Stimulated activated CD4-positive, alpha-beta T cell treated with anti-CD3 and anti-CD28 coated beads, Interleukin-15, amount 100 ng/mL, for 24 hours (primary cell): ENCODE measurements at regions not wholly inside any gene's neighbourhood (a gene's known extent, or its start where the extent isn't known, plus 50 kb on each side); places are given as distances from the start of the nearest gene placed in this dataset.
"Not testable (repeated sequence)": the region's sequence is repeated elsewhere in the genome, so short reads cannot be mapped to it uniquely, and the experiment has no call there.

Source experiments
- DNase-seq: peaks from one replicate; pipeline ENCODE4 v3.0.0-alpha.2; 2020

DNA sequence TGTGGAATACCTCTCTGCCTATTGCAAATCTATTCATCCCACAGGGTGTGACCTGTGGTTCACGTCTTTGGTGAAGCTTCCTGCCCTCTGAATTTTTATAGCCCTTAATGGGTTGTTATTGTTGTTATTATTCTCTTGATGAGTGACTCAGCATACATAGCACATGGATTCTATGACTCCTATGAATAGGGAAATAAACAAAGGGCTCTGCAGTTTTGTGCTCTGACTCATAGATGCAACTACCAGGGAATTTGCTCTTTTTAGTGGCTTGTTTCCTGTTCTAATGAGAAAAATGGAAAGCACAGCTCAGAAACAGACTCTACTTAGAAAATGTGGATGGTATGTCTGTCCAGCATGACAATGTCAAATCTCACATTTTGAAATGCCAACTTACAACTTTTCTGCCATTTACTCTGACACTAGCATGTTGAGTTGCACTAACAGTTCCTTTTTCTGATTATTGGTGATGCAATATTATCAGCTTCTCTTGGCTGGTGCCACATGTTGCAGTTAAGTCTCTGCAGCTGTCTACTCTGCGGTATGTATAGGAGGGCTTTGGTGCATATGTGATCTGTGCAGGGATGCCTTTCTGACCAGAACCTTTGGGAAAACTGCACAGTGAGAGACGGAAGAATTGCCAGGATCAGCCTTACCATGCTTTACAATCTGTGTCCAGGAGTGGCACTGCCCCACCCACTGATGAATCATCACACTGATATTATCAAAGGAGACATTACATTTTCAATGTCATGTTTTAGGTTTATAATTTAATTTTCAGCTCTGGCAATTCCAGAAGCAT is 996.4 kb upstream of the WWC1 start:
- DNase-seq = no peak

- no peak for DNase-seq
These were observed 995.8 kb upstream of the WWC1 start for GRCh38 chr5:167295681-167296005.

GRCh38 chr5:167296066-167296465 is 995.4 kb upstream of the WWC1 start:
- no peak for DNase-seq

GRCh38 chr5:167296661-167297060 is 994.8 kb upstream of the WWC1 start:
- DNase-seq = no peak

GRCh38 chr5:167299861-167300260 is 991.6 kb upstream of the WWC1 start:
- not testable (repeated sequence) for DNase-seq

- DNase-seq = no peak
These were observed 987.9 kb upstream of the WWC1 start for GRCh38 chr5:167303582-167303981.

GRCh38 chr5:167304834-167305469 is 986.5 kb upstream of the WWC1 start:
- DNase-seq = no peak

DNA sequence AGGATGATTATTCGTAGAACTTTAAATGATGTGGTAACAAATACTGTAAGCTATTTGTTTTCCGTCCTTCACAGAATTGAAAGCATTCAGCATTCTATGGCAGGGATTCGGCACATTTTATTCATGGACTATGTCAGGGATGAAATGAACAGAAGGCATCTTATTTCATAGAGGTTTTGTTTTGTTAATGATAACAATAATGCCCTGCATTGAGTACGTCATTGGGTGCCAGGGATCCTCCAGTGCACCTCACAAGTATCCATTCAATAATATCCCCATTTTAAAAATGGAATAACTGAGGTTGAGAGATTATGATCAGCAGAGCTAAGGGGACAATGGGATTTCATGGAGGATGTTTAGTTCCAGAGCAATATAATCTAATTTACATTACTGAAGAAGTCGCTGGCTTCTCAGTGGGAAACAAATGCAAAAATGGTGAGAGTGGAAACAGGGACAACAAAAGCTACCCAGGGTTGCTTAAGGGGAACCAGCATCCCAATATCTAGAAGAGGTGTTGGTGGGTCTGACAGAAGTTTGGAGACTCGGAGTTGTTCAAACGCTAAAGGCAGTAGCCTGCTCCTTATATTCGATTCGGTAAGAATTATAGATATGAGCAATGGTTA is 985.7 kb upstream of the WWC1 start:
- no peak for DNase-seq

DNA sequence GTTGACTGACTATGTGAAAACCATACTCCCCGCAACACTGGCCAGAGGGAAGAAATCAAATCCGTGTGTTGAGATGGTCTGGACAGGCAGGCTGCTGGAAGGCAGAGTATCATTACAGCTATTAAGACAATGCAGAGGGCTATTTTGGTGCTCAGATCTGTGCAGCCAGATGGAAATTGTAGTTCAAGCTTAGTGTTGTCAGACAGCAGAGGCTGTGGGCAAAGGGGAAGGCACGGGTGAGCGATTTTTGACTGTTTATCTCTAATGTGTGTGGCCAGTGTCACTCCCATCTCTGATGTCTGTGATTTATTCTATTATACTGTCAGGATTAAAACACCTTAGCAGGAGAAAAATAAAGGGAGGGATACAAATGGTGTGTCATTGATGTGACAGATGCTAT is 984.4 kb upstream of the WWC1 start:
- DNase-seq = no peak

GRCh38 chr5:167308466-167308865 is 983.0 kb upstream of the WWC1 start:
- DNase-seq = no peak

GRCh38 chr5:167309941-167310517 is 981.4 kb upstream of the WWC1 start:
- no peak for DNase-seq

GRCh38 chr5:167311340-167311739 is 980.1 kb upstream of the WWC1 start:
- no peak for DNase-seq

- DNase-seq = no peak
These were observed 979.2 kb upstream of the WWC1 start for GRCh38 chr5:167312225-167312624.

DNA sequence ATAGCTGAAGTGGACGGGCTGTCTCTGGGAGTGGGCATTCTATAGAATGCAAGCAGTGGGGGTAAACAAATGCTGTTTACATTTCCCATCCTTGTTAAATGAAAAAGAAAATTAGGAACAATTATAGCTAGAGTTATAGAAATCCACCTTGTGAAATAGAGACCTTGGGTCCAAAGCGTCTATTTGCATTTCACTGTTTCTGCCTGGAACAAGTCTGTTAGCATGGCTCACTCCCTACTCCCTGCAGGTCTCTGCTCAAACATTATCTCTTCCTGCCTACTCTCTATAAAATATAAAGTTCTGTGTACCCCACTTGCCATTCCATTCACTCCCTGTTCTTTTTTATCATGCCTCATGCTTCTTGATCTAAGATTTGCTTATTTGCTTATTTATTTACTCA is 975.7 kb upstream of the WWC1 start:
- no peak for DNase-seq

- no peak for DNase-seq
These were observed 973.6 kb upstream of the WWC1 start for GRCh38 chr5:167317884-167318283.

GRCh38 chr5:167319243-167319642 is 972.2 kb upstream of the WWC1 start:
- DNase-seq = no peak

DNA sequence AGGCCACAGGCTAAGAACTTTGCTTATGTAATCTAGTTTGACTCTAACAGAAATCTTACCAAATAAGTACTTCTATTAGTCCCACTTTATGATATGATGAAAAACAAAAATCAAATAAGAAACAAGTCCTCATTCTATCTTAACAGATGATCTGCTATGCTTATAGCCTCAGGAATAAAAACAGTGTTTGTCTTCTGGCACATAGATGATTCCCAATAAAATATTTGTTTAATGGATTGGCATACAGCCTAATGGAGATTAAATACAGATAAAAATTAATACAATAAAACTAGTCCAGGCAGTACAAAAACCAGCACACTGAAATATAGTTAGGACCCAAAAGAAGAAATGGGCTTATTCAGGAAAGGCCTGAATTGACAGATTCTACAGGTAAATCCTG is 971.4 kb upstream of the WWC1 start:
- no peak for DNase-seq

DNA sequence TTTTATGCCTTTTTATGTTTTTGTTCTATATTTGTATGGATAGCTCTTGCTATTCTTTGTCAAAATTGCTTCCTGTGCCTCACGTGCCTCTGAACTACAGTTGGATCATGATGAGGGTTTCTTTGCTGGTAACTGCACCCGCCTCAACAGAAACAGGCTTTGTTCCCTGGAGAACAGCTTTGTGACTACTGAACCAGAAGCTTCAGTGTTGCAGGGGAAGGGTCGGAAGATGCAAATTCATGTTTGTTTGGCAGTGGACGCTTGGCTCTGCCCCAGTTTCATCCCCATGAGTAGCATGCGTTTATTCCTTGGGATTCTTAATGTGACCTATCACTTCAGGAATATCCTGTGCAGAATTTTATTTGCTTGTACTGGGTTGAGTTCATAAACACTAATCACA is 959.1 kb upstream of the WWC1 start:
- no peak for DNase-seq

DNA sequence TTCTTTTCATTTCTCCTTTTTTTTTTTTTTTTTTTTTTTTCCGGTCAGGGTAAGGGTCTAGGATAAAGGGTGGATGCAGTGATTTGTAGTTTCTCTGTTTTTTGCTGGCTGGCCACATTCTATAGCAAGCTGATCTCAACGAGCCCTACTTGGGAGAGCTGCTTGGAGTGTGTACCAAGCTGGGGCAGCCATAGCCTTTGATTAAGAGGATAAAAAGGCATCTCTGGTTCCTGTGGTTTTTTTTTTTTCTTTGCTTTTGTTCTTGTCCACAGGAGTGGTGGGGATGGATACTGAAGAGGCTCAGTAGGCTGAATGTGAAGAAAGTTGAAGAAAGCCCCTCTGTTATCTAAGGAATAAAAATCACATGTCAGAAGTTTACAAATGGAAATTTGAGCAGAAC is 955.3 kb upstream of the WWC1 start:
- no peak for DNase-seq

GRCh38 chr5:167339205-167339604 is 952.2 kb upstream of the WWC1 start:
- DNase-seq = no peak

DNA sequence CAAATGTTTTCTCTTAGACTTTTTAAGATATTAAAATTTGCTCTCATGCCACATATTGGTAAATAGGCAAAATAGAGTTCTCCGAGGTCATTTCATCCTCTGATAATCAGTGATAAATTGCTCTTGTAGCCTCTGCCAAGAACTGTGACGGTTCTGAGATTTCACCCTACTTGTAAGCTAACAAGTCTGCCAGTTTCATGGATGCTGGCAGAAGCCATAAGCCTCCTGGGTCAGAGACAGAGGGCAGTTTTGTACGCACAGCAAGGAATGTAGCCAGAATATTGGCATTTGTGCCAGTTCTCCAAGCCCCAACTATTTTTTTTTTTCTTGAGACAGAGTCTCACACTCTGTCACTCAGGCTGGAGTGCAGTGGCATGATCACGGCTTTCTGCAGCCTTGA is 945.0 kb upstream of the WWC1 start:
- no peak for DNase-seq

DNA sequence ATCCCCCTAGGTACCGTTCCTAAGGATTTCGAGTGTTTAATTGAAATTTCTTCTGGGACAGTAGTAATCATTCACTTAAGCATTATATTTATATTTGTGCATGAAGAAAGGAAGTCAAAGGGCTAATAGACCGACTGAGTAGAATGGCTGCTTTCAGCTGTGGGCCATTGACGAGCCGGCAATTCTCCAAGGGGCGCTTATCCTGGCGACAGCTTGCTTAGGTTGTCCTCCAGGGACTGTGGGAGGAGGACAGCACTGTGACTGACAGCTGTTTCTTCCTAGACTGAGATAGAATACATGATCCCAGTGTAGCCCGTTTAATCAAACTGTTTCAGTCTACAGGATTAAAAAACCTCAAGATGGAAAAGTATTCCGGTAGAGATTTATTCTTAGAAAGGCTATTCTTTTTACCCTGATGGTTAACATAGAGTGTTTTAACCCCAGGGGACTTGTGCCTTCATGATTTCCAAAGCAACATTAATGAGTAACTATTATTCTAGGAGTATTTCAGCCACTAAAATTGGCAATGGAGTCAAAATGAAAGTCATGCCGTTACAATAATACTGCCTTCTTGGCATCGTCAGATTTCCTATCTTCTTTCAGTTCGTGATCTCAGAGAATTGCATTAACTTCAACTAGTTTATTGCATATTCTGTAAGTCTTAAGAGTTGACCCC is 943.1 kb upstream of the WWC1 start:
- DNase-seq = no peak

GRCh38 chr5:167348980-167349379 is 942.5 kb upstream of the WWC1 start:
- no peak for DNase-seq

DNA sequence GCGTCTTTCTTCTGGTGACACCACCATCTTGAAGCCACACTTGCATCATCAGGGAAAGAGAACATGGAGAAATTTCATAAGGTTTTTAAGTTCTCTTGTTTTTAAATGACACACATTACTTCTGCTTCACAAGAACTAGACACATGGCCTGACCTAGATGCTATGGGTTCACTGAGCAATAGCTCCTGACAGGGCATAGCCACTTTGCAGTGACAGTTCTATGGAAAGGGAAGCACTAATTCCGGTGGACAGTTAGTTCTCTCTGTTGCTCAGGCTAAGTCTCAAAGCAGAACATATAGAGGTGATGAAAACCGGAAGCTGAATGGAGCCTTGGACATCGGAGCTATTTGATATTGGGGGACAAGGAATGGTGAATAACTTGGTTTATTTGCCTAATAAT is 940.1 kb upstream of the WWC1 start:
- DNase-seq = no peak
